HUES48 (cell line): ENCODE measurements at regions not wholly inside any gene's neighbourhood (a gene's known extent, or its start where the extent isn't known, plus 50 kb on each side); places are given as distances from the start of the nearest gene placed in this dataset.

Source experiments
- H3K27ac ChIP-seq: one replicate; pipeline ENCODE4 v1.7.0; 2013; ENCODE audit warnings: low read depth, low read length, inconsistent platforms
- H3K27me3 ChIP-seq: 2 replicates; pipeline ENCODE4 v1.6.1; 2013; ENCODE audit warnings: mild to moderate bottlenecking, low read length; ENCODE audit not compliant: control insufficient read depth, insufficient read depth
- H3K36me3 ChIP-seq: 2 replicates; pipeline ENCODE4 v1.6.1; 2013; ENCODE audit warnings: low read length; ENCODE audit not compliant: control insufficient read depth, insufficient read depth
- H3K4me1 ChIP-seq: 2 replicates; pipeline ENCODE4 v1.6.1; 2013; ENCODE audit warnings: mild to moderate bottlenecking, low read length; ENCODE audit not compliant: control insufficient read depth, insufficient read depth
- H3K4me3 ChIP-seq: 2 replicates; pipeline ENCODE4 v1.5.1; 2013; ENCODE audit warnings: mild to moderate bottlenecking, low read depth, low read length
- H3K9ac ChIP-seq: 2 replicates; pipeline ENCODE4 v1.6.1; 2013; ENCODE audit warnings: mild to moderate bottlenecking, low read depth, low read length, moderate library complexity
- H3K9me3 ChIP-seq: 2 replicates; pipeline ENCODE4 v1.6.1; 2013; ENCODE audit warnings: low read length; ENCODE audit not compliant: control insufficient read depth, insufficient read depth

DNA sequence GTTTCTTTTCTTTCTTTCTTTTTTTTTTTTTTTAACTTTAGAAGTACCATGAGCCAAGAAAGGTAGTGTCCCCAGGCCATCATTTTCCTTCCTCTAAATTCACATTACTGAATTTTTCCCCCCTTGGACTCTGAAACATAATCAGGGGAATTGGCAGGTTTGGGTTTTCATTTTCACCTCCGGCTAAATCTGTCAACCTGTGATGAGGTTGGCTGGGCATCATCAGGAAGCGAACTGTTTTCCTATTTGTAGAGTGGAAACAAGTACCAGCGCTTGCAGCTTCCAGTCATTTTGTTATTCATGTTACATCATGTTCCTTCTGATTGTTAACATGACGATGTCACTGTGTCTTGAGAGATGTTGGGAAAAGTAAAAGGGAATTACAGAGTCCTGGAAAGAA lies 641.9 kb upstream of the RBFOX1 start:
- H3K4me1 ChIP-seq, result 0 out of 2 replicates have a peak, but pooled peaks cover 5% of the 10 kb centered on the region
- H3K36me3 ChIP-seq, result no peaks in the 10 kb centered on the region
- H3K4me3 ChIP-seq, result no peak overlapping the region
- no peak overlapping the region for H3K9ac ChIP-seq
- no peaks in the 10 kb centered on the region for H3K27me3 ChIP-seq
- no peak overlapping the region for H3K27ac ChIP-seq
- no peaks in the 10 kb centered on the region for H3K9me3 ChIP-seq

DNA sequence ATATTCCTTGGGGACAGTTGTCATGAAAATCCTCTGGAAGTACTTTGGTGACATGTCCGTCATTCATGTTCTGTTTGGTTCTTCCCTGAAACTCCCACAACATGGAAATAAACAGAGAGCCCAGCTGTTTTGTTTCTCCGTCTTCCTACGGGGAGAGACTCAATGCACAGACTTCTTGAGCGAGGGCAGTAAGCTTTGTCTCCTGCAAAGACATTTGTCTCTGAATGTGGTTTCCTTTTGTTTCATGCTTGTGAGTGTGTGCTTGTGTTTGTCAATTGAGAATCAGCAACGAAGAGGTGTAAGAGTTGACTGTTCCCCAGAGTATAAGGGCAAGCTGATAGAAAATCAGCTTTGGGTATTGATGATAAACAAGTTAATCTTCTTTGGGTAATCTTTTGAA lies 643.0 kb upstream of the RBFOX1 start:
- H3K9me3 ChIP-seq, result no peaks in the 10 kb centered on the region
- no peak overlapping the region for H3K9ac ChIP-seq
- H3K4me1 ChIP-seq, result 0 out of 2 replicates have a peak, but pooled peaks cover 5% of the 10 kb centered on the region
- no peak overlapping the region for H3K27ac ChIP-seq
- H3K27me3 ChIP-seq, result no peaks in the 10 kb centered on the region
- no peak overlapping the region for H3K4me3 ChIP-seq
- no peaks in the 10 kb centered on the region for H3K36me3 ChIP-seq

DNA sequence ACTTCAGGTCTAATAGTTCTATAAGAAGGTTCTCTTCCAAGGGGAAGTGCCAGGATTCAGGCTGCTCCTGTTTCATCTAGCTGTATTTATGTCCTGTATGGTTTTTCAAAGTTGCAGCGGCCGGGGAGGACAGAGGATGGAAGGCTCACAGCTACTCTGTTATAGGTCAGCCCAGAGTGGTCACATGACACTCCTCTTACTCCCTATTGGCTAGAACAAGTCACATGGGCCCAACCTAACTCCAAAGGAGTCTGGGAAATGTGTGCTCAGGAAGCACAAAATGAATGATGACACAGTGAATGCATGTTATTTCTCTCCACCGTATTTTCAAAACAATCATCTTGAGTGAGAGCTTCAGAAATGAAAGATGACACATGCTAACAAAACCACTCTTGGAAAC lies 645.1 kb upstream of the RBFOX1 start:
- H3K4me1 ChIP-seq, result 0 out of 2 replicates have a peak, but pooled peaks cover 5% of the 10 kb centered on the region
- no peaks in the 10 kb centered on the region for H3K36me3 ChIP-seq
- no peak overlapping the region for H3K27ac ChIP-seq
- H3K9ac ChIP-seq, result no peak overlapping the region
- no peak overlapping the region for H3K4me3 ChIP-seq
- no peaks in the 10 kb centered on the region for H3K9me3 ChIP-seq
- H3K27me3 ChIP-seq, result no peaks in the 10 kb centered on the region

DNA sequence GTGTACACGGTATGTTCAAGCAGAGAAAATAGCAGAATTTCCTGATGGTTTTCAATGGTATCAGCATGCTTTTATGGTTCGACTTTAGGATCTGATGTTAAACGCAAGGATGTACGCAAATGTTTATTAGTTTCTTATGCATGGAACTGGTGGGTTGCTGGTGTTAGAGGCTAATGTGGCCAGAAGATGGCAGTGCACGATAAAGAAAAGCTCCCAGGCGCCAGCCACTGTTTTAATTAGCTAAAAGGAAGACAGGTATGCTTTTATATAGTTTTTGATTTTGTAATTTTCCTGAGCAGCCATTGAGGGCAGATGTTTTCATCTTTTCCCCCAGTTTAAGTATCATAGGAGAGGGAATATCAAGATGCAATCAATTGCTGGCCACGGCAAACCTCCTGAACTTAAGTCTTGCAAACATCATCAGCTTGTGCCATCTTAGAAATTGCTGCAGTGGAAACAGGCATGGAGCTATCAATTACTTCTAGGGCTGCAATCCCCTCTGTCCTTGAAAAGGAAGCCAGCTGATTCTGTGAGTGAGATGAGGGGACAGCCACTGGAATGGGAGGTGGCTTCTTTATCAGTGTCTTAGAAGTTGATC lies 648.5 kb upstream of the RBFOX1 start:
- H3K9me3 ChIP-seq, result no peaks in the 10 kb centered on the region
- H3K27ac ChIP-seq, result no peak overlapping the region
- H3K27me3 ChIP-seq, result no peaks in the 10 kb centered on the region
- H3K36me3 ChIP-seq, result no peaks in the 10 kb centered on the region
- peaks cover 9% of the 10 kb centered on the region for H3K4me1 ChIP-seq
- no peak overlapping the region for H3K9ac ChIP-seq
- H3K4me3 ChIP-seq, result no peak overlapping the region

DNA sequence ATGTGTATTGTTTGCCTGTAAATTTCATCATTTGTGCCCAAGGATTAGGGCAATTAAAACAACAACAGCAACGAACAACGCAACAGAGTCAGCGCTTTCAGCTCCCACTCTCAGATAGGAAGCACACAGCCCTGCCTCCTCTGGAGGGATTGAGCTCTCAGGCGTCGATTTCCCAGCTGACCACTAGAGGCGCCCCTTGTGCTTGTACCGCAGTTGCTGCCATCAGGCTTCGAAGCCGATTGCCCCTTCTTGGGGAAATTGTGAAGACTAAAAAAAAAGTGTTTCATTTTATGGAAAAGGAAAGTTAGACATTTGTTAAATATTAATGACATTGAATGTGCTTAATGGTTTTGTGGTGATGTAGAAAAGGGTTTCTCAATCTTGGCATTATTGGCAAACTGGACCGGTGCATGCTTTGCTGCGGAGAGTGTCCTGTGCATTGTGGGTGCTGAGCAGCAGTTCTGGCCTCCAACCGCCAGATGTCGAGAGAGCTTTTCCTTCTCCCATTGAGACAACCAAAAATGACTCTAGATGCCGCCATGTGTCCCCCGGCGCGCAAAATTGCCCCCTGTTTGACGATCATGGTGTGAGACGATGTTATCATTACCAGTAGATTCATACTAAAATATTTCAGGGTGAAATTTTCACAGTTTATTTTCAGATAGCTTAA lies 650.4 kb upstream of the RBFOX1 start:
- Histone ChIP-seq H3K36me3 (no peaks in the 10 kb centered on the region), H3K4me1 (peaks cover 9% of the 10 kb centered on the region), H3K9ac (no peak overlapping the region), H3K27ac (no peak overlapping the region), H3K4me3 (no peak overlapping the region), H3K9me3 (no peaks in the 10 kb centered on the region), H3K27me3 (no peaks in the 10 kb centered on the region)

DNA sequence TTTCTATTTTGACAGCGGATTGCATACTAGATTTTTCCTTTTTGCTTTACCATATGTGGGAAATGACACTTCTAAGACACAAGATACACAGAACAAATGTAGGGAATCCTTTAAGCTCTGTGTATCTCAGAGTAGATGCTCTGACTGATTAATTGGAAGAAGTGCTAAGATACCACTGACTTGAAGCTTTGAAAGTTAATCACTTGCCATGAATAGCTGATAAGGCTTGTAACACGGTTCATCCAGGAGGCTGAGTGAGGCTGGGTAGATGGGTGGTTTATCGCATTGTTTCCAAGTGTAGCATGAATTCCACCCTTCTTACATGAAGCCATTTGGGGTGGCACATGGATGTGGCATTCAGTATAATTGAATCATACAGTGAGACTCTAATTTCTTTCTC lies 654.1 kb upstream of the RBFOX1 start:
- Histone ChIP-seq H3K4me3 (no peak overlapping the region), H3K27me3 (no peaks in the 10 kb centered on the region)

DNA sequence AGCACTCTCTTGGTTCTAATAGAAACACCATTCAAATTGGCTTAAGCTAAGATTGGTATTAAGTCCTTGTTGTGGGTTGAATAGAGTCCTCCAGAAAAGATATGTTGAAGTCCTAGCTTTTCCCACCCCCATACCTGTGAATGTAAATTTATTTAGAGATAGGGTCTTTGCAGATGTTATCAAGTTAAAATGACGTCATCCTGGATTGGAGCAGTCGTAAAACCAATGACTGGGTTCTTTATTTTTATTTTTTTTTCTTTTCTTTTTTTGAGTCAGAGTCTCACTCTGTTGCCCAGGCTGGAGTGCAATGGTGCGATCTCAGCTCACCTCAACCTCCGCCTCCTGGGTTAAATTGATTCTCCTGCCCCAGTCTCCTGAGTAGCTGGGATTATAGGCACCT lies 658.6 kb upstream of the RBFOX1 start:
- Histone ChIP-seq H3K27me3 (no peaks in the 10 kb centered on the region), H3K4me1 (no peaks in the 10 kb centered on the region), H3K4me3 (no peak overlapping the region), H3K36me3 (no peaks in the 10 kb centered on the region), H3K27ac (no peak overlapping the region), H3K9ac (no peak overlapping the region), H3K9me3 (no peaks in the 10 kb centered on the region)

More for the DNA sequence above, 654.1 kb upstream of the RBFOX1 start:
- H3K4me1 ChIP-seq, result peaks cover 3% of the 10 kb centered on the region
- no peaks in the 10 kb centered on the region for H3K36me3 ChIP-seq
- no peak overlapping the region for H3K9ac ChIP-seq
- no peak overlapping the region for H3K27ac ChIP-seq
- no peaks in the 10 kb centered on the region for H3K9me3 ChIP-seq

DNA sequence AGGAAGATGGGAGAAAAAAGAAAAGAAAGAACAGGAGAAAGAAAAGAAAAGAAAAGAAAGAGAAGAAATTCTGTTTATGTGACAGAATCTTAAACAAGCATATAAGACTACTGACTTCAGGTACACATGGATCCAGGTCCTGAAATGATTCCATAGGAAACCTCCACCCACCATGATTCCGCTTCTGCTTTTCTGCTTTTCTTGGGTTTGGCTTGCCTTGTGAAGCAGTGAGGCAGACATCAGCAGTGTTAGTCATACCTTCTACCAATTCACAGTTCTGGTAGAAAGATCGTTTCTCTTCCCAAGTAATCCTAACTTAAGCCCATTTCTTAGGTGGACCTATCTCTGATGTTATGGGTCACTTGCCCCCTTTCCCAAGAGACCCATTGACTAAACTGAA lies 660.1 kb upstream of the RBFOX1 start:
- Histone ChIP-seq H3K36me3 (no peaks in the 10 kb centered on the region), H3K4me1 (no peaks in the 10 kb centered on the region), H3K9me3 (no peaks in the 10 kb centered on the region), H3K27me3 (no peaks in the 10 kb centered on the region), H3K9ac (no peak overlapping the region), H3K4me3 (no peak overlapping the region), H3K27ac (no peak overlapping the region)

DNA sequence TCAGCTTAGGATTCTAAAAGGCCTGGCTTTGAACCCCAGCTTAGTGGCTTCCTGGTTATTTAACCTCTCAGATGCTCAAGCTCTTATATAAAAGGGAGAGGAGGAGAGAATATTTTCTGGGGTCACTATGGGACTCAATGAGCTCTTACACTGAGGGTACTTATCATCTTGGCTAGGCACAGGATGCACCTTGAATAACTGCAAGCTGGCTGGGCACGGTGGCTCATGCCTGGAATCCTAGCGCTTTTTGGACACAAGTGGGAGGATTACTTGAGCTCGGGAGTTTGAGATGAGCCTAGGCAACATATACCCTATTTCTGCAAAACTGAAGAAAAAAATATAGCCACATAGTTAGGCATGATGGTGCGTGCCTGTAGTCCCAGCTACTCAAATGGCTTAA lies 665.3 kb upstream of the RBFOX1 start:
- no peaks in the 10 kb centered on the region for H3K9me3 ChIP-seq
- H3K4me1 ChIP-seq, result peaks cover 20% of the 10 kb centered on the region
- no peak overlapping the region for H3K4me3 ChIP-seq
- no peak overlapping the region for H3K27ac ChIP-seq
- no peaks in the 10 kb centered on the region for H3K36me3 ChIP-seq
- no peaks in the 10 kb centered on the region for H3K27me3 ChIP-seq
- H3K9ac ChIP-seq, result no peak overlapping the region

DNA sequence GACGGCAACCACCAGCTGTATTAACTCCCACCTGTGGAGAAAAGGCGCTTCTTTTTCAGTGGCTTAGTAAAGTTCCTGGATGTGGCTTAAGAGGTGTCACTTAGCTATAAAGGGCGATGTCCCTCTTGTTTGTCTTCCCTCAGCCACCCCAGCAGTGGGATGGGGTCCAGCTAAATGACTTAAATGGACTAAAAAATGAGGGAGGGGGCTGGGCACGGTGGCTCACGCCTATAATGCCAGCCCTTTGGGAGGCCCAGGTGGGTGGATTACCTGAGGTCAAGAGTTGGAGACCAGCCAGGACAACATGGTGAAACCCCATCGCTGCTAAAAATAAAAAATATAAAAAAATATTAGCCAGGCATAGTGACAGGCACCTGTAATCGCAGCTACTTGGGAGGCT lies 667.5 kb upstream of the RBFOX1 start:
- Histone ChIP-seq H3K36me3 (no peaks in the 10 kb centered on the region), H3K27me3 (no peaks in the 10 kb centered on the region), H3K9me3 (no peaks in the 10 kb centered on the region), H3K9ac (no peak overlapping the region), H3K4me1 (peaks cover 25% of the 10 kb centered on the region), H3K27ac (no peak overlapping the region), H3K4me3 (no peak overlapping the region)

DNA sequence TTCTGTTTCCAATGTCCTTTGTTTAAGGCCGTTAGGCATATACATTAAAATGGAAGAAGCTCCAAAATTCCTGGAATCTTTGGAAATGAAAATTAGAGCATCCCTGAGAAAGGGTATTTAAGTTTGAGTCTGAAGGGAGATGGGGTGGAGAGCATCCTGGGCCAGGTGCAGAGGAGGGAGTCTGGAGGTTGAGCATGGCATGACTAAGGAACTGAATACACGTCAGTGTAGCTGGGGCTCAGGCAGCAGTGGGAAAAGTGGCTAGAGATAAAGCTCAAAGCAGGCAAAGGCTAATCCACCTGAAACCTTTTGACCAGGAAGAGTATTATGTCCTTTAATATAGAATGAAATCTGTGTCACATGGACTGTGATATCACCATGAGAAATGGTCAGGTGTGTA lies 669.0 kb upstream of the RBFOX1 start:
- peaks cover 25% of the 10 kb centered on the region for H3K4me1 ChIP-seq
- no peak overlapping the region for H3K9ac ChIP-seq
- no peak overlapping the region for H3K27ac ChIP-seq
- no peak overlapping the region for H3K4me3 ChIP-seq
- no peaks in the 10 kb centered on the region for H3K27me3 ChIP-seq
- H3K36me3 ChIP-seq, result no peaks in the 10 kb centered on the region
- H3K9me3 ChIP-seq, result no peaks in the 10 kb centered on the region
